ENCODE measurements at regions not wholly inside any gene's neighbourhood (a gene's known extent, or its start where the extent isn't known, plus 50 kb on each side); places are given as distances from the start of the nearest gene placed in this dataset.
"Not testable (repeated sequence)": the region's sequence is repeated elsewhere in the genome, so short reads cannot be mapped to it uniquely, and the experiment has no call there.

DNA sequence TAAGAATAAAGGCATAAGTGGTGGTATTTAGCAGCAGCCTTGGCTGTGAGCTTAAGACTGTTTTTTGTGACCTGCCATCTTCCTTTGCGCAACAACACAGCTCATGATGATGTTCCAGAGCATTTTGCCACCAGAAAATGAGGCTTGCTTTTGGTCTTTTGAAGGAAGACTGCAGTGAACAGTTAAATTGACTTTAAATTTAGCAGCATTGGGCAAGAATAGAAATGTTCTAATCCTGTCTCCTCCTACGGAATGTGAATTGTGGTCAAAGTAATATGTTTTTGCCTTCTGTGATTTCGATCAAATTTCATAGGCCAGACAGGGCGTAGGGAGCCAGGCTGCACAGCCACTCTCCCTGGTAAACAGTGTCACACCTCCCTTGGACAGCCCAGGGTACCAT, 460.7 kb upstream of the RASGRP1 start:
- DNase-seq (ENCODE audit: low read depth in 2 of 2) = no peak

DNA sequence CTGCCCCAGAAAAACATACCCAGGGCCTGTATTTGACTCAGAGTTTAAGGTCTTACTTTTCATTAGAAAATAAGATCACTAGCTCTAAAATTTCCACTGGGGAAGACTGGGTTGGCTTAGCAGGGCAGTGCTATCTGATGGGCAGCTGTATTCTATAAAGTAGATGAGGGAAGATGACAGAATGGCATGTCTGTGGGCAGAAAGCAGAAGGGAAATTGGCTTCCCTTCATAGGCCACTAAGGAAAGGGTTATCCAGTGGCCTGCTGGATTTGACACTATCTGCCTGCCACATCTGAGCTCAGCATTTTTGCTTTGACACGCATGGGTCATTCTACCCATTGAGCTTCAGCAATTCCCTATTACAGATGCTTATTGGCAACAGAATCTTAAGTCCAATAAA, 461.3 kb upstream of the RASGRP1 start:
- DNase-seq (ENCODE audit: low read depth in 2 of 2) = no peak

DNA sequence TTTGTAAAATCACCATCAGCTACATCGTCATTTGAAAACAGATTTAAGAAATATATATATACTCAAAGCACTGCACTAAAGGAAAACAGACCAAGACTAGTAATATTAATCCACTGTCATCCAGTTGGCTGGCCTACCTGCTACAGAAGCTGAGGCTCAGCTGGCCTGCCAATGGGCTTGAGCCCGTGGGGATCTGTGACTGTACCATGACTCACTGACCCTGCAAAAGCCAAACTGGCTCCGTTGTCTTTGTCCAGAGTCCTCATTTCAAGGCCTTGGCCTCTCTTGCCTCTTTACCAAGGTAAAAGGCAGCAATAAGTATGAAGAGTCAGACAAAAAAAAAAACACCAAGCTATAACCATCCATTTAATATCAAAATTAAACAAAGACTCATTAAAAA, 463.5 kb upstream of the RASGRP1 start:
- no peak for DNase-seq (ENCODE audit: low read depth in 2 of 2)

DNA sequence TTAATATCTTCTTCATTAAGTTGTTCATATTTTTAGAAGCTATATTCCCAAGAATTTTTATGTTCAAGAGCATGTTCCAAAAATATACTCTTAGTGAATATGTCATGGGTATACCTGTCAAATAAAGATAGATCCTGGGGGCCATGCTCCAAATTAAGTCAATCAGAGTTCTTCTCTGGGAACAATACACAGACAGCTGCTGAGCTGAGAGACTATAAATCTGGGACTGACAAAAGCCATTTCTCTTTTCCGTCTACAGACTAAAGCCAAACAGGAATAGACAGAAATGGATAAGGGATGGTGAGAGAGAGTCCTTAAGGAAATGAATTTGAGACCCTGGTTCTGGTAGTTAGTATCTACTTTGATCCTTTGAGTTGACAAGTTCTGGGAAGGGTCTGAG, 465.1 kb upstream of the RASGRP1 start:
- DNase-seq (ENCODE audit: low read depth in 2 of 2) = no peak

DNA sequence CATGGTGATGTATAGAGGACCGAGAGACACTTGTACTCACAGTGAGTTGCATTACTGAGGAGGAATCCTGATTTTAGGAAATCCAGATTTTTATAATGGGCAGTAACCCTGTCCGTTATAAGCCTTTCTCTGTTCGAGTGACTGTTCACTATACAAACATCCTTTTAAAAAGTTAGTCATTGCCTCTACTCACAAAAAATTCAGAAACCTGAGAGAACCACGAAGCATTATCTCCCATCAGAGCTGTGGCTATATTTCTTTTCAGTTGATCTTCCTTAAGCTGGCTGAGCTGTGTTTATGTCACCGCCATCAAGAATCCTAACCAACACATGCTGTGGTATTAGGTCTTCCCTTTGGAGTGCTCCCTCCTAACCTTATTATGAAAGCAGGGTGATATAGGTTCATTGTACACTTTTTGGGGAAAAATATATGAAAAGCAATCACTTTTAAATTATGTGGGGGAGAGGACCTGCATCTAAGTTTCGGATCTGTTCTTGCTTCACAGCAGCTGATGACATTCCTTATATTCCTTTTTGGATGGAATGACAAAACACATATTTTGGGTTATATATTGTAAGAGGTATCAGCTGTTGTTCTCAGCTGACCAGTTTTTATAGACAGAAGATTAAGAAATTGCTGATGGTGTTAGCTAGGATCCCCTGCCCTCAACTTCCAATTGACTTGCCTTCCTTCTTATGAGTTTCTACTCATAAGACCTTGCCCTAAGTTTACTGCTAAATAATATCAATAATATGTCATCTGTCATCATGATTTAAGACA, 465.9 kb upstream of the RASGRP1 start:
- DNase-seq (ENCODE audit: low read depth in 2 of 2) = no peak

DNA sequence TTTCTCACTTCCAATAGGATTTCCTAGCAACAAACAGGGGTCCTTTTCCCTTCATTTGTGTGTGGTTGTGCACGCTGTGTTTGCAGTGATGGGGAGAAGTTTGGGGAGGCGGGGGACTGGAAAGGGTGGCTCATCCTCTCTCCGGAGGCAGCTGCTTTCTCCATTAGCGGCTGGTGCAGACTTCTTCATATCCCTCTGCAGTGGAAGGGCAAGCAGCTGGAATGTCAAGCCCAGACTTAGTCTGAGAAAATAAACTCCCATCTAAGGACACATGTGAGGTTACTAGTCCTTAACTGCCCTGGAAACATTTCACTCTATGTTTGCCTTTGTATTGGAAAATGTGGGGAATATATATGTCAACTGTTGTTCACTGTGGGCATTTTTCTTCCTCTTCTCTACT, 467.0 kb upstream of the RASGRP1 start:
- DNase-seq (ENCODE audit: low read depth in 2 of 2) = no peak

DNA sequence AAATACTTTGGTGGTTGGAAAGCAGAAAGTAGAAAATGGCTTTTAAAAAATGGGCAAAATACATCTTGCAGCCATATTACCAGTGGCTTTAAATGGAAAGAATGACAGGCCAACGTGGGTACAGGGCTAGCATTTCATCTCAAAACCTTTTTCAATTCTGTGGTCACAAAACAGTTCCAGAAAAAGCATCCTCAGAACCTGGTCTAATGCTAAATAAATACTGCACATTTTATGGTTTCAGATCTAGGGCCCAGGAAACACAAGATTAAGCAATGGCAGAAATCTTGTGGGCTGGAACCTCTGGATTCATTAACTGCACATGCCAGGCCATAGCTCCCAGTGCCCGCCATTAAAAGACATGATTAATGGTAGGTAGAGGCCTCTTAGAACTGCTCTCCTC, 470.2 kb upstream of the RASGRP1 start:
- DNase-seq (ENCODE audit: low read depth in 2 of 2) = no peak

DNA sequence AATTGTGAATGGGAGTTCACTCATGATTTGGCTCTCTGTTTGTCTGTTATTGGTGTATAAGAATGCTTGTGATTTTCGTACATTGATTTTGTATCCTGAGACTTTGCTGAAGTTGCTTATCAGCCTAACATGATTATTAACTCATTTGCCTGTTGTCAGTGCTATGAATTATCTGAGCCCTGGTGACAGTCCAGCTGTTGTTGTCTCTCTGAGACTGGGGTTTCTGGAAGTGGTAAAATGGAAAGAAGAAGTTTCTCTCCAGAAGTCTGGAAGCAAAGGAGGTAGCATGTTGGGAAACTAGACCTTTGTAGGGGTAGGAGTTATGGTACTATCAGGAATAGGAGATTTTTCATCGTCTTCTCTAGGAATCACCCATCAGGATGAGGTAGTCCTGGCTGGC, 473.0 kb upstream of the RASGRP1 start:
- not testable (repeated sequence) for DNase-seq (ENCODE audit: low read depth in 2 of 2)

DNA sequence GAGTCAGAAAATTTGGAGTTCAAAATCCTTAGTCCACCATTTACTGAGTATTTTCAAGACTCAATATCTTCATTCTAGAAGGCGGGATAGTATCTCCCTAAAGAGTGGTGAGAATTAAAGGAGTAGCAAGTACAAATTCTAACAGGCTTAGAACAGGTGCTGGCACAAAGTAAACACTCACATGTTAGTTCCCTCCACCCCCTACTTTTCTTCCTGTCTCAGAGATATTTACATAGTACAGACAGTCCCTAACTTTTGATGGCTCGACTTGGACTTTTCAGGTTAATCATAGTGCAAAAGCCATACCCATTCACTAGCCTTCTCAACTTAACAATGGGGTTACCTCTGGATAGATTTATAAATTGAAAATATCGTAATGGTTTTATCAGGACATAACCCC, 476.2 kb upstream of the RASGRP1 start:
- no peak for DNase-seq (ENCODE audit: low read depth in 2 of 2)

DNA sequence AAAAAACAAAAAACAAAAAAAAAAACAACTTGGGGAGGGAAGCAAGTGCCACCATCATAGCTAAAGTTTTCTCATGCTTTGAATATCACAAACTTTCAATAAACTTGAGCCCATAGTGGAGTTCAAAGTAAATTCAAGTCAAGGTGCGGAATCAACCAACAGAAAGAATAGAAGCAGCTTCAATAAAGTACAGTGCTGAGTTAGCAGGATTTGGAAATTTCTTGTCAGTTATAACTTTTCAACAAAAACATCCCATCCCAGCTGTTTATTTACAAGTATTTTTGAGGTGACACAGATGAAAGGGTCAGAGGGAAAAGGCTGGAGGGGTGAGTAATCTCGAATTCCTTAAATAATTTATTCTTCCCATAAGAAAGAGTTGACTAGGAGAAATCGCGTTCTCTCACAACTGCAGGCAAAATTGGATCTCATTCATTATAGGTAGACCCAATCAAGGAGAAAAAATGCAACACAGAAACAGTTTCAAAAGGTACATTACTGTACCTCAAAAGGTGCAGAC, 477.4 kb upstream of the RASGRP1 start:
- no peak for DNase-seq (ENCODE audit: low read depth in 2 of 2)

DNA sequence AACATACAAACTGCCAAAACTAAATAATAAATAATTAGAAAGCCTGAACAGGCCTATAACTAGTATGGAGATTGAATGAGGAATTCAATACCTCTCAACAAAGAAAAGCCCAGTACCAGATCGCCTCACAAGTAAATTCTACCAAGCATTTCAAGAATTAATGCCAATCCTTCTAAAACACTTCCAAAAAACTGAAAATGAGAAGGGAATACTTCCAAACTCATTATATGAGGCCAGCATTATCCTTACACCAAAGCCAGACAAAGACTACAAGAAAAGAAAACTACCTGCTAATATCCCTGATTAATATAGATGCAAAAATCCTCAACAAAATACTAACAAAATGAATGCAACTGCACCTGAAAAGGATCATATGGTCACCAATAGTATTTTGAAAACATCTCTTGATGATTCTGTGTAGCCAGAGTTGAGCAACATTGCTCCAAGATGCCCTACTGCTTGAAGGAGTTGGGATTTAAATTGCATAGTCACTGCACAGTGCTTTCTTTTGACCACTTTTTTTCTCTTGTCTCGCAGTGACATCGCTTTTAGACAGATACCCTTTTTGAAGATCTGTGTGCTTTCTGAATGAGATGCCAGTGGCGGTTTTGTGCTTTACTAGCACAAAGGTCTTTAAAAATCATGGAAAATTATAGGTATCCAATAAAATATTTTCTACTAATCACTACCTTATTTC, 487.2 kb upstream of the RASGRP1 start:
- no peak for DNase-seq (ENCODE audit: low read depth in 2 of 2)

DNA sequence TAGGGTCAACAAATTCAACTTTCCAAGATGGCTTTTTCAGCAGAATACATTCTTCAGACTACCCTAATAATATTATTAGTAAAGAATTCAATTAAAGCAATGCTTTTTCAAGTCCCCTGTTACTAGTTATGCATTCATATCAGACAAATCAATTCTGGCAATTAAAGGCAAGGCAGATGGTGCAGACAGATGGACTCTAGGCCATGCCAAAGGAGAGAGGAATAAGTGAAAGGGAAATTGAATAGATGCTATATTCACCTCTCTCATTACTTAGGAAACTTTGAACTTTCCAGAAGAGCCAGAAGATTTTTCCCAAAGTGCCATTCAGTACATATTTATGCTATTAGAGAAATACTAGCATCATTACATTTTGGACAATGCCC, 487.7 kb upstream of the RASGRP1 start:
- DNase-seq (ENCODE audit: low read depth in 2 of 2) = no peak

DNA sequence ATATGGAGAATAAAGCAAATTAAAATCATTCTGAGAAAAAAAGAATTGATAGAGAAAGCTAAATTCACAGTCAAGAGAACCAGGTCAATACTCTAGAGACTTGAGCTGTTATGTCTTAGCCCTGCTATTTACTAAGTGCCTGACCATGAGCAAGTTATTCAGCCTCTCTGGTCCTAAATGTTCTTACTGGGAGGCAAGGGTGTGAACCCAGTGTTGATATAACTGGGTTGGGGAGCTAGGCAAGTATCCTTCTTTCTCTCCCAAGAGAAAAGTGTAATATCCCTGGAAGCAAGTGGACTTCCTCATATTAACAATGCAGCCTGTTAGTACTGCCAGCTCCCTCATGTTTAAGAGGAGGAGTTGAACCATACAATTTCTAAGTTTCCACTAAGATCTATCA, 488.9 kb upstream of the RASGRP1 start:
- no peak for DNase-seq (ENCODE audit: low read depth in 2 of 2)

DNA sequence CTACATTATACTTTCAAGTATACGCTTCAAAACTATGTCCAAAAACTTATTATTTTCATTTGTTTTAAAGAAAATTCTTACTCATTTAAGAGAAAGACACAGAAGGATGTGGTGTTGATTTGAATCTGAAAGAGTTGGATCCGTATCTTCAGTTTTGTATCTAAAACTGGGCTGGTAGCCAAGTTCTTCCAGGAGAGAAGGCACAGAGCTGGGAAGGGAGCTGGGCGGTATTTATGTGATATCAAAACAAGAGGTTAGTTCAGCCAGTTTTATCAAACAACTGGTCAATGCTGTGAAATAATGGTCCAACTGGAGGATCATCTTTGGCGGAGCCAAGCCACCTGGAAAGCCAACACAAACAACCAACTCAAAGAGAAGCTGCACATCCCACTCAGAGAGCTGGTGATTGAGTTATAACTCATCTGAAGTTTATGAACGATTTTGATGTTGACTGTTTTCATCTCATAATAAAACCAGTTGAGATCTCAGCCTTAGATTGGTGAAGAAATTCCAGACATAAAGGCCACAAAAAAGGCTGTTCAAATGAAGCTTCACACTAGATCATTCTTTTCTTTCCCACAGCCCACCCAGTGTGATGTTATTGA, 489.6 kb upstream of the RASGRP1 start:
- DNase-seq (ENCODE audit: low read depth in 2 of 2) = no peak

DNA sequence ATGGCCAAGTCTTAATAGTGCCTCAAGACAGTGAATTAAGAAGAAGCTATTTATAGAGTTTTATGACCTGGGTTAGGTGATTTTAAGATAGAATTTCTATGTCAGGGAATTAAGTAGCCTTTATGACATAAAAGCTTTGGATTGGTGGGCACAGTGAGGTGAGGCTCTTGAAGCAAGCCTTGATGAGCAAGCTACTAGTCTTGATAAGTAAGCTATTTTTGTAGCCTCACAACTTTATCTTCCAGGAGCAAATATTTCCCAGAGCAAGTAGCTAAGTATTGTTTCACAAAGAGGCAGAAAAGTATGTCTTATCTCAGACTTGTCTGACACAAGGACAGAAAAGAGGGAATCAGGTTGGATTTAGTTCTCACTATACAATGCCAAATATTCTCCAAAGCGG, 491.7 kb upstream of the RASGRP1 start:
- DNase-seq (ENCODE audit: low read depth in 2 of 2) = no peak

DNA sequence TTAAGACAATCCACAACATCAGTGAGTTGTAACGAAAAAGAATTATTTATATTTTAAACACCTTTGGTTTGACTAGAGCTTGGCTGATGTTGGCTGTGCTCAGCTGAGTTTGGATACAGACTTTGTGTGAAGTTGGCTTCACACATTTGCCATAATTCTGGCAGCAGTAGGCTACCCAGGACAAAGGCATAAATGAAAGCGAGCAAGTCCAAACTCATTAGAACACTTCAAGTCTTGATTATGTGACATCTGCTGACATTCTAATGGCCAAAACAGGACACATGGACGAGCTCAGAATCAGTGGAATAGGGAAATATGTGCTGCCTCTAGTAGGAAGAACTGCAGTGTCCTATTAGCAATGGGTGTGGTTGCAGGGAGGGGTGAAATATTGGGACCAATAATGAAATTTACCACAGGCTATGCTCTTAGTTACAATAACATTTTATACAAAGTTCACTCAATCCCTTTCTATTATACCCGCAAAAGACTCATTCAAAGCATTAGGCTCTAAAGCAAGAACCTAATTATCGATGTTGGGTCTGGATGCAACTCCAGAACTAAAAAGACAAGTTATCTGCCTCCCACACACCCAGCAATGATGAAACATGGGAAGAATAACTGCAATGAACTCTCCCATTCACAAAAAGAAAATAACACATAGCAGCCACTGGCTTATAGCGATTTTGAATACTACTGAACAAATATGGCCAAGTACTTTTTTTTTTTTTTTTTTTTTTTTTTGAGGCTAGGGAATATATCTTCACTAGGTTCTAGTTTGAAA, 493.9 kb upstream of the RASGRP1 start:
- no peak for DNase-seq (ENCODE audit: low read depth in 2 of 2)

DNA sequence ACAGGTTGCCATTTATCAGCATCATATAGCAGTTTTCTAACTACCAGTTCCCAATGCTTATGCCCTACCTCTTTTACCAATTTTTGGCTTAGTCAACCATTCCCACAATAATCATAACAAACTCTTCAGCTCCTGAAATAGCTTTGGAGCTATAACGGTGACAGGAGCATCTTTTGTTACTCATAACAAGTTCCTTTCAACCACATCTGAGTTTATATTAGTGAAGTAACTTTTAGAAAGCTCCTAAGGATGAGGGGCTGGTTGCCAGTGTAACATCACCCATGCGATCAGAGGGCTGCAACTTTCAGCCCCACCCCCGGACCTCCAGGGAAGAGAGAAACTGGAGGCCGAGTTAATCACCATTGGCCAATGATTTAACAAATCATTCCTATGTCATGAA, 495.3 kb upstream of the RASGRP1 start:
- no peak for DNase-seq (ENCODE audit: low read depth in 2 of 2)

DNA sequence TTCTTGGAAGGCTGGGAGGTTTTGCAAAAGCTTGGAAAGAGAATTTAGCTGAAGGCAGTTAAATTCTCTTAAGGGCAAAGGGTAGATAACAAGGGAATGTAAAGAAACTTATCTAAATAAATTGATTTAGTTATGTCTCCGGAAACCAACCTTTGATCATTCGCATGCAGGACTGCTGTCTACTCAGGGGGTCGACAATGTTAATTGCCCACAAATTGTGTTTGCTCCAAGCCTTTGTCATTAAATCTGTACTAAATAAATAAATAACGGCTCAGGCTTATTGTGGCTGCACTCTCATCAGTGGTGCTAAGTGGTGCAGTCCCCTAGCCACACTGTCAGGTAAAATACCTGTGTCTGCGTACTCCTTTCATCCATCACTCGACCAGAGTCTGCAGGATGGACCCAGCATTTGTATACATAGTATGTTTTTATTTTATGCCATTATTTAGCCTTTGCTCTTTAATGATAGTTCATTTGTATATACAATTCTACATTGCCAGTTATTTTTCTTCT, 497.4 kb upstream of the RASGRP1 start:
- no peak for DNase-seq (ENCODE audit: low read depth in 2 of 2)

DNA sequence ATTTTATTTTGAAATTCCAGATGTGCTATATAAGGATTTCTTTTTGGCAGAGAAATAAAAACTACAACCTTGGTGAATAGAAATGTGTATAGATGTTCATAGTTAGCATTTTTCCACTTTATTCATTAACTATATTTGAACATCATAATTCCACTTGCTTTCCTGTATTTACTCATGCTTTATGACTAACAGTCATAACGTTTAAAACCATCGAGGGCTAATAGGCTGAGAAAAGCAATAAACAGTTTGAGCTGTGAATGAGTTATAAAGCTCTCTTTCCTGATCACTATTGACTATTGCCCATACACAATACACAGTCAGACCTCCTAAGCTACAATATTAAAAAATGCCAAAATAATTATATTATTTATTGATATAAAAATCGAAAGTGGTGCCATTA, 502.1 kb upstream of the RASGRP1 start:
- DNase-seq (ENCODE audit: low read depth in 2 of 2) = no peak

DNA sequence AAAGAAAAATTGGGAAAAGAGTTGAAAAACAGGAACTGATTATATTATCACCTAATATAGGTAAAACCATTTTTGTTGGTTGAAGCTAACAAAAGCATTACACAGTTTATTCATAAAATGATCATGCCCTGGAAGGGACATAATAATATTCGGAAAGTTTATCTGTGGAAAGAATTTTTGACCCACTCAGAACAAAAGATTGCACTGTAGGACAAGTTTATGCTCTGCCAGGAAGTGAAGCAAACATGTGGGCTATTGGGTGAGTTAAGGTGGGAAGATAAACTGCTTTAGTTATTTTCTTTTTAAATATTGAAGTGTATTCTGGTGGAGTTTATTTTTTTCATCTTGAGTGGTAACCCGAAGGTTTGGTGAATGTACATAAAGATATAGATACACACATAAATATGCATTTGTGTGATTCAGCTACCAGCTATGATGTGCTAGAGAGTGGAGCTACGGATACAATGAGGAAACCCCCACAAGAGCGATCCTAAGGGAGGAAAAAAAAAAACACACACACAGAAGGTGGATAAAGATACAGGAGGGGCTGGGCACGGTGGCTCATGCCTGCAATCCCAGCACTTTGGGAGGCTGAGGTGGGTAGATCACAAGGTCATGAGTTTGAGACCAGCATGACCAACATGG, 506.4 kb upstream of the THBS1 start:
- no peak for DNase-seq (ENCODE audit: low read depth in 2 of 2)

DNA sequence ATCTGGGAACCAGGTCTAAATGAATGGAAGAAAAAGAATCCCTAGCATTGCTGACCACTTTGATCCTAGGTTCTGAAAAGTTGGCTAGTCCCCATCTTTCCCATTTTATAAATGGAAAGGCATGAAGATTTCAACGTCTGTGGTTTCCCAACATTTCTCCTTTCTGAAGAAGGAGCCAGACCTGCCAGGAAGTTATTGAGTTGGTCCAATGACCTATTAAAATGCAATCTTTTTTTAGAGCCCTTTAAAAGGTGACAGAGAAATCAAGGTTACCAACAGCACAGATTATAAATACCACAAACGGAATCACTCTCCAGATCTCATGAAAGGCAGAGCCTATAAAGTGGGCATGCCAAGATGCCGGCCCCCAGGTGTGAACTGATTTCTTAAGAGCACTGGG, 505.6 kb upstream of the THBS1 start:
- no peak for DNase-seq (ENCODE audit: low read depth in 2 of 2)

Data from stimulated activated CD8-positive, alpha-beta memory T cell treated with anti-CD3 and anti-CD28 coated beads, Interleukin-7, amount 100 ng/mL, for 4 hours (primary cell).